DMS79 treated with DMSO at 0.1 percent for 48 hours (cell line): ENCODE measurements at regions not wholly inside any gene's neighbourhood (a gene's known extent, or its start where the extent isn't known, plus 50 kb on each side); places are given as distances from the start of the nearest gene placed in this dataset.
"Not testable (repeated sequence)": the region's sequence is repeated elsewhere in the genome, so short reads cannot be mapped to it uniquely, and the experiment has no call there.

Experiments
- DNase-seq: peaks from one replicate; lab custom pipeline; 2025; lab: John Stamatoyannopoulos, UW

DNA sequence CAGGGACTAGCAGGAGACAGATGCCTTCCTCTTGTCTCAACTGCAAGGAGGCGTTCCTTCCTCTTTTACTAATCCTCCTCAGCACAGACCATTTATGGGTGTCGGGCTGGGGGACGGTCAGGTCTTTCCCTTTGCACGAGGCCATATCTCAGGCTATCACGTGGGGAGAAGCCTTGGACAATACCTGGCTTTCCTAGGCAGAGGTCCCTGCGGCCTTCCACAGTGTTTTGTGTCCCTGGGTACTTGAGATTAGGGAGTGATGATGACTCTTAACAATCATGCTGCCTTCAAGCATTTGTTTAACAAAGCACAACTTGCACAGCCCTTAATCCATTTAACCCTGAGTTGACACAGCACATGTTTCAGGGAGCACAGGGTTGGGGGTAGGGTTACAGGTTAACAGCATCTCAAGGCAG, 1238.6 kb downstream of the OLFM4 start:
- not testable (repeated sequence) for DNase-seq

DNA sequence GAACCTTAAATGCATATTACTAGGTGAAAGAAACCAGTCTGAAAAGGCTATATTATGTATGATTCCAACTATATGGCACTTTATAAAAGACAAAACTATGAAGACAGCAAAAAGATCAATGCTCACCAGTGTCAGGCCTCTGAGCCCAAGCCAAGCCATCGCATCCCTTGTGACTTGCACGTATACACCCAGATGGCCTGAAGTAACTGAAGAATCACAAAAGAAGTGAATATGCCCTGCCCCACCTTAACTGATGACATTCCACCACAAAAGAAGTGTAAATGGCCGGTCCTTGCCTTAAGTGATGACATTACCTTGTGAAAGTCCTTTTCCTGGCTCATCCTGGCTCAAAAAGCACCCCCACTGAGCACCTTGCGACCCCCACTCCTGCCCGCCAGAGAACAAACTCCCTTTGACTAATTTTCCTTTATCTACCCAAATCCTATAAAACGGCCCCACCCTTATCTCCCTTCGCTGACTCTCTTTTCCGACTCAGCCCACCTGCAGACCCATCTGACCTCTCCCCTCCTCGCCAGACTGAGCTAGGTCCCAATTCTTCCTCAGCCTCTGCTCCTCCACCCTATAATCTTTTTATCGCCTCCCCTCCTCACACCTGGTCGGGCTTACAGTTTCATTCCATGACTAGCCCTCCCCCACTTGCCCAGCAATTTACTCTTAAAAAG, 1239.5 kb downstream of the OLFM4 start:
- not testable (repeated sequence) for DNase-seq

DNA sequence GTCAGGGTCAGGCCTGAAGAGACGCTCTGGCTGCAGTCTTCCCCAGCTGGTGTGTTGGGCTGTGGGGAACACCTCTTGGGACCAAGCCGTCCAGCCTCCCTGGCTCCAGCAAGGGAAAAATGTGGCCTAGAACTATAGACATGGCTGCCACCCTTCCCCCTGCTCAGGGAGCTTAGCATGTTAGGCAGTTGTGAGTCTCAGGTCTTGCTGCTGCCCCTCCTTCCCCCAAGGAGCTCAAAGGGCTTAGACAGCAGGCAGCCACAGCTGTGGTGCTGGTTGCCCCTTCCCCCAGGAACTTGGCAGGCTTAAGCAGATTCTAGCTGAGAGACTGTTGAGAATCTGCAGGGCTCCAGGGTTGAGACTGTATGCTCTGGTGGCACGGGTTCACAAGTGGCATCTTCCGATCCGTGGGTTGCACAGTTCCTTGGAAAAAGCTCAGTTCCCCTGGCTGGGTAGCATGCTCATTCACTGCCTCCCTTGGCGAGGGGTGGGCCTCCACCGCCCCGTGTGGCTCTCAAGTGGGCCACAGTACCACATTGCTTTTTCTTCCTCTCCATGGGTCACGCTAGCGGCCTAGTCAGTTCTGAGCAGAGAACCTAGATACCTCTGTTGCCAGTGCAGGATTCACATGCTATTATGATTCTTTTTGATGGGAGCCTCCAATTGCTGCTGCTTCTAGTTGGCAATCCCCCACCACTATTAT, 1258.6 kb downstream of the OLFM4 start:
- no peak for DNase-seq

DNA sequence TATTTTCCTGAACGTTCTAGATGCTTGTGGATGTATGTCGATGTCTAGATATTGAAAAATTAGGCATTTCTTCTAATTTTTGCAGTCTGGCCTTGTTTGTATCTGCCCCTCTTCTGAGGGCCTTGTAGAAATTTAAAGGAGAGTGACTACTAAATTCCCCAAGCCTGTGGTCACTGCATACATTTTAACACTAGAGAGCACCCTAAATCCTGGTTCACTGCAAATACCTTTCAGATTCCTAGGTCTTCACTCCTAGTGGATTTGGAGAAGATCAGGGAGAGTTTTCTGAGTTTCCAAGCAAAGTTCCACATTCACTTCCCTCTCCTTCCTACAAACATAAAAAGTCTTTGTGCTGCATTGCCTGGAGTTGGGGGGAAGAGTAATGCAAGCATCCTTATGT, 1272.5 kb downstream of the OLFM4 start:
- no peak for DNase-seq

DNA sequence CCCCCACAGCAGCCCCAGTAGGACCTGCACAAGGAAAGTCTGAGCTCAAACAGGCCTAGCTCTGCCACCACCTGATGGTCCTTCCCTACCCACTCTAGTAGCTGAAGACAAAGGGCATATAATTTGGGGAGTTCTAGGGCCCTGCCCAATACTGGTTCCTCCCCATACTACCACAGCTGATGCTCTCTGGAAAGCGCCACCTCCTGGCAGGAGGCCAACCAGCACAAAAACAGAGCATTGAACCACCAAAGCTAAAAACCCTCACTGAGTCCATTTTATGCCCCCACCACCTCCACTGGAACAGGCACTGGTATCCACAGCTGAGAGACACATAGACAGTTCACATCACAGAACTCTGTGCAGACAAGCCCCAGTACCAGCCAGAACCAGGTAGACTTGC, 1276.8 kb downstream of the OLFM4 start:
- no peak for DNase-seq

DNA sequence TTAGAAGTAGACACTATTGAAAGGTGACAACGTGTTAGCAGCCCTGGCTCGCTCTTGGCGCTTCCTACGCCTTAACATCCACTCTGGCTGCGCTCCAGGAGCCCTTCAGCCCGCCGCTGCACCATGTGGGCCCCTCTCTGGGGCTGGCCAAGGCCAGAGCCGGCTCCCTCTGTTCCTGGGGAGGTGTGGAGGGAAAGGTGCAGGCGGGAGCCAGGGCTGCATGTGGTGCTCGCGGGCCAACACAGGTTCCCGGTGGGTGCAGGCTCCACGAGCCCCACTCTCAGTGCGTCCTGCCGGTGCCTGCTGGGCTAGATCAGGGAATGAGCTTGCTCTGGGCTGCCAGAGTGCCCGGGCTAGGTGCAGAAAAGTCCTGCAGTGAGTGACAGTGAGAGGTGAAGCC, 1284.3 kb downstream of the OLFM4 start:
- DNase-seq = no peak

DNA sequence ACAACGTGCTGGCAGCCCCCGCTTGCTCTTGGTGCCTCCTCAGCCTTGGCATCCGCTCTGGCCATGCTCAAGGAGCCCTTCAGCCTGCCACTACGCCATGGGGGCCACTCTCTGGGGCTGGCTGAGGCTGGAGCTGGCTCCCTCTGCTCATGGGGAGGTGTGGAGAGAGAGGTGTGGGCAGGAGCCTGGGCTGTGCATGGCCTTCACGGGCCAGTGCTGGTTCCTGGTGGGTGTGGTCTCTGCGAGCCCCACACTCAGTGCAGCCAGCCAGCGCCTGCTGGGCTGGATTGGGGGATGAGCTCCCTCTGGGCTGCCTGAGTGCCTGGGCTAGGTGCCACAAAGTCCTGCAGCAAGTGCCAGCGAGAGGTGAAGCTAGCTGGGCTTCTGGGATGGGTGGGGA, 1289.1 kb downstream of the OLFM4 start:
- DNase-seq = no peak

DNA sequence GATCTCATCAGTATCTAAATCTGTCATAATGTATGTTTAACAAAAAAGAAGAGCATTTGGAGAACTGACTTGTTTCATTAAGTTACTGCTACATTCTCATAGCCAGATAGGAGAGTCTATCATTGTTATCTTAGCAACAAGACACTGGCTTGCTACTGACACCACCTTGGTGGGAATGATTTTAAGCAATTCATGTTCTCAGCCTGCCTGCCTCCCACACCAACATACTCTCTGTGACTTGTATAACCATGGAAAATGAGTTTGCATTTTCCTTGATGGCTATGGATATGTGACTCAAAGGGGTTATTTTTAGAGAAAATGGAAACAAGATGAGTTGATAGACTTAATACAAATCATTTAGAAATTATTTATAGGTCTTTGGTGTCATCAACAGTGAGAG, 1308.9 kb downstream of the OLFM4 start:
- no peak for DNase-seq

DNA sequence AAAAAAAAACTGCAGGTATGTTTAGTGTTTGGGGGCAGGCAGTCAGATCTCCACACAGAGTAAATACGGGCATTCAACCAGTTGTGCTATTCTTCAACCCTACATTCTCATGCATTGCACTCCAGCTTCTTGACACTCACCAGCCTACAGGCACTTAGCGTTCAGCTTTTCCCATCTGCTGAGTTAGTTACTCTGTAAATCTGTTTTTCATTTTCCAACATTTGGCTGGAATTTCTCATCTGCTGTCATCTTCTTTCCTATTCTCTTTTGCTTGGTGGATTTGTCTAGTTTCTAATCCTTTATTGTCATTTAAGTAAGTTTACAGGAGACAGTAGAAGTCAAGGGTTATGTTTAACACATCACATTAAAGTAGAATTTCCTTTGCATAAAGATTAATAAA, 1318.9 kb downstream of the OLFM4 start:
- no peak for DNase-seq

DNA sequence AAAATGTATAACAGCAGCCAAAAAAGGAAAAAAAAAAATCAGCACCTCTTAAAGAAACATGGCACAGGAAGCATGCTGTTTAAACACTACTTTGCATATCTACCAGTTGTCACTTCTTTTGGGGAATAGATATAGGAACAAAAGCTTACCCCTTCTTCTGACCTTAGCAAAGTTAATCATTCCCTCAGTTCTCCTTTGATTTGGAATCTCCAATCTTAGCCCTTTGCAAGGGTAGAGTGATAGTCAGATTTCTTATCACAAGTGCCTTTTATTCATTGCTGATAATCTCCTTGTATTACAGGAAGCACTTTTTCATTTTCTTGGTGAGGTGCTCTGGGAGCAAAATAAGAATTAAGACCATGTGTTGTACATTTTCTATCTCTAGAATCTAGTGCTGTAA, 1327.6 kb downstream of the OLFM4 start:
- DNase-seq = no peak

DNA sequence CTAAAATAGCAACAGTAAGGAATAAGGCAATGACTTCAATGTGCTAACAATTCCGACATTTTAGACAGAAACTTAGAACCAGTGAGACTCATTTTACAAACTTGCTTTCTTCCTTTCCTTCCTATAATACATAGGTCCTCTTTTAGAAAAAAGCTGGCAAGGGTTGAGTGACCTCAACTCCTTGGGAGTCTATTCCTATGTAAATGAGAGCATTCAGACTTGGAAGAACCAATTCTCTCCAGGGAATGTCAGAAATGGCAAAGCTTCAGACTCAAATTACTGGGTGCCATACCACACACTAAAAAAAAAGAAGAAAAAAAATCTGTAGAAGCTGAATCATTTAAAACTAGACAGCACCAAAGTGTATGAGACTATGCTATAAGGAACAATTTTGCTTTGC, 1328.2 kb downstream of the OLFM4 start:
- DNase-seq = no peak

DNA sequence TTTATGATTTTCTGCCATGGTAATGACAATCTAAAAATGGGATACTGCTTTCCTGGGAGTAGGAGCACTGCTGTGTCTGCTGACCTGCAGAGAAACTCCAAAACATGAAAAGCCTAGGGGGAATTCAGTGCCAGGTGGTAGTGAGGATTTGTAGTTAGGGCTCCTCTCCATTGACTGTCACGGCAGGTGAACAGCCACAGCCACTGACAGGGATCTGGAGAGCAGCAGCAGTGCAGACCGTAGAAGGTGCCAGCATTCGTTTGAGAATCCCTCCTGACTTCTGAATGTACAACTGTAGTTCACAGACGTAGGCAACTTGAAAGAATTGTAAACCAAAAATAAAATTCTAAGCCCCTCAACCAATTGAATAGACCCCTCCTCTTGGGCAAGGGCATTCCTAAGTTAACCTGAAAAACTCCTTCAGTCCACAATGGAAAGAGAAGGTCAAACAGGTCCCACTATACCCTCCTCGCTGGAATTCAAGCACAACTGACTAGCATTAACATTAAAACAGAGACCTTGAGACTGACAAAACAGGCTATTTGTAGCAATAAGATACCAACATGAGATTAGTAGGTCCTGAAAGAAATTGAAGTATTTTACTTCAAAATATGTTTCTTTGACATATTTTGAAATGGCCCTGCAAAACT, 1328.8 kb downstream of the OLFM4 start:
- no peak for DNase-seq

DNA sequence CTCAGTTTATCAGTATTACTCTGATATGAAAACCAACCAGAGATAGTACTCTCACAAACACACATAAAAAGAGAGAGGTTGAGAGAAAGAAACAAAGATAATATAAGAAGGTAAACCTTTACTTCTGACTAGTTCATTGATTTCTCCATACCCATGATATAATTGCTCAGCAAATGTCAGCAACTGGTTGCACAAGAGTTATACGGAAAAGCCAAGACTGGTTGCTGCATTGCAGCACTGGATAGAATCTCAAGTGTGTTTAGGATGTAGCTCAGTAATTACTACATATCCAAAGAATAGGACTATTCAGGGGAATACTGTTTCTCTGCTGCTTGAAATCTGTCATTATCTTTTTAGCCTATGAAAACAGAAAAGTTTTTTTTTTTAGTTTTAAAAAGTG, 1332.8 kb downstream of the OLFM4 start:
- no peak for DNase-seq

DNA sequence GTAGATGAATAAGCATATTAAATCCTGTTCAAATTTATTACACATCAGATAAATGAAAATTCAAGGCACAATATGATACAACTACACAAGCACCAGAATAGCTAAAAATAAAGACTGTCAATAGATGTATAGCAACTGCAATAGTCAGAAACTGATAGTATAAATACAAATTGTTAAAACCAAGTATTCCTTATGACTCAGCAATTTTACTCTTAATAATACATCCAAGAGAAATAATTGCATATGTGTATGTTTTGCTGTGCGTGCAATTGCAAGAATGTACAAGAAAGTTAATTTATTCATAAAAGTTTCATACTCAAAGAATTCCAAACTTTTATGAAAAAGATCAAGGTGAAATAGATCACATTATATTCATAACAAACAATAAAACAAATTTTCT, 1338.1 kb downstream of the OLFM4 start:
- DNase-seq = no peak

DNA sequence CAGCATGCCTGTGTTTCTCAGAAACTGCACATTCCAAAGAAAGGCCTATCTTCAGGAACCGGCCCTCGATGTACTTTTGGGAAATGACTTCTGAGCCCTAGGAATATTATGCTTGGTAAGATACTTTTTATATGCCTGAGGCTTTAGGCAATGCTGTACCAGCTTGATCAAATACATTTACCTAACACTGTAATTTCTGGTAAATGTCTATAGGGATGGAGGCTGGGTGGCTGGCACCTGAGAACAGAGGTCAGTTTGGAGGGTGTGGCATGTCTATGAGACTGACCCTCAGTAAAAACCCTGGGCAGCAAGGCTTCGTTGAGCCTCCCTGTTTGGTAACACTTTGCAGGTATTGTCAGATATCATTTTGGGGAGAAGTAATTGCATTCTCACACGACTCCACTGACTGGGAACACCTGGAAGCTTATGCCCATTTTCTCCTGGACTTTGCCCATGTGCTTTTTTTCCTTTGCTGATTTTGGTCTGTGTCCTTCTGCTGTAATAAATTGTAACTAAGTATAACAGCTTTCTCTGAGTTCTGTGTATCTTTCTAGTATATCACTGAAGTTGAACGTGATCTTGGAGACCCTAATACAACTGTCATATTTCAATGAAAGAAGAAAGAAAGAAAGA, 1339.1 kb downstream of the OLFM4 start:
- no peak for DNase-seq

DNA sequence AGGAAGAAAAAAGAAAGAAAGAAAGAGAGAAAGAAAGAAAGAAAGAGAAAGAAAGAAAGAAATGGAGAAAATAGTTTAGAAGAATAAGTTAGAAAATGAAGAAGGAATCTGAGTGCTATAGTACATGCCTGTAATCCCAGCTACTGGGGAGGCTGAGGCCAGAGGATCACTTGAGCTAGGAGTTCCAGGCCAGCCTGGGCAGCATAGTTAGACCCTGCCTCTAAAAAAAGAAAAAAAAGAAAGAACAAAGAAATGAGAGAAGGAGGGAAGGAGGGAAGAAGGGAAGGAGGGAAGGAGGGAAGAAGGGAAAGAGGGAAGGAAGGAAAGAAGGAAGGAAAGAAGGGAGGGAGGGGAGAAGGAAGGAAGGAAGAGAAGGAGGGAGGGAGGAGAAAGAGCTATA, 1339.8 kb downstream of the OLFM4 start:
- DNase-seq = no peak

DNA sequence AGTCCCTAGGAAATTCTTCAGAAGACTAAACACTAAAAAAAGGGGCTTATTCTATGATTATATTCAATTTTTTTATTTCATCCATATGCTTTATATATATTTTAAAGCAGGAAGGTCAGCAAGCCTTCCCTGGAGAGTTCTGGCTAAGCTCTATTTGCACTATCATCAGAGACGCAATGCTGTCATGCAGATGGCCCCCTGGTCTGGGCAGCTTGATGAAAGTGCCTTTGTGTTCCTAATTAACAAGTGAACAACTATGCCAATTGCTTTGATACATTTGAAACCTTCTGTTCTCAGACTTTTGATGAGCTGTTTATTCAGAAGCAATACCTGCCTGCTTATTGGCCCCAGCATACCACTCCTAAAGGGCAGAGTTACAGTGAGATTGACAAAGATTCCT, 1344.6 kb downstream of the OLFM4 start:
- no peak for DNase-seq

DNA sequence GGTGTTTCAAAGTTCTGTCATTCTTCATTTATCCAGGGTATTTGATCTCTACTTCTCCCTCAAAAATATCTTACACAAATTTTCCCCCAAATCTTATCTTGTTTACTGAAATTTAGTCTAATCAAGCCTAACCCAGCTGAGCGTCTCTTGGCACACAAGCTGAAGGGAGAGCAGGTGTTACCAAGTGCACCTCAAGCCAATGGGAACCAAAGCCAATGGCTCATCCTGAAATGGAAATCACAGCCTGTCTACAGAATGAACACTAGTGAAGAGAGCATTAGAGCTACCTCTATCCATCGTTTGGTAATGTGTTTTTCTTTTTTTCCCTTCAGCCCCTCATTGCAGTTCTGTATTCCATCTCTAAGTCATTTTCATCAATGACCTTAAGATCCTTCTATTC, 1350.8 kb downstream of the OLFM4 start:
- no peak for DNase-seq

DNA sequence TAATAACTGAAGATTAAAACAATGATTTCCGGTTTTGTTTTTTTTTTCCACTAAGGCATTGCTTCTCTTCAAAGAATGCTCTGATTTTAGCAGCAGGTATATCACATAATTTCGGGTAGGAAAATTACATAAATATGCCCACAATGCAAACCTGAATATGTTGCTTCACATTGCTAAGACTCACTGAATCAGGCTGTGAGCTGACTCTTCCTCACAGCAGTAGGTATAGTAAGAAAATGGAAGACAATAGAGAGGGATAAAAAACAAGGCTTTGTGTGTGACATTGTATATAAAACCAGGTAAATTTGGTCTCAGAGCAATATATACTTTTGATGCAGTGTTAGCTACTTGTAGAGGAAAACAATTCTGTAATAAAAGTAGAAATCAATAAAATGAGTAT, 1355.0 kb downstream of the OLFM4 start:
- no peak for DNase-seq

DNA sequence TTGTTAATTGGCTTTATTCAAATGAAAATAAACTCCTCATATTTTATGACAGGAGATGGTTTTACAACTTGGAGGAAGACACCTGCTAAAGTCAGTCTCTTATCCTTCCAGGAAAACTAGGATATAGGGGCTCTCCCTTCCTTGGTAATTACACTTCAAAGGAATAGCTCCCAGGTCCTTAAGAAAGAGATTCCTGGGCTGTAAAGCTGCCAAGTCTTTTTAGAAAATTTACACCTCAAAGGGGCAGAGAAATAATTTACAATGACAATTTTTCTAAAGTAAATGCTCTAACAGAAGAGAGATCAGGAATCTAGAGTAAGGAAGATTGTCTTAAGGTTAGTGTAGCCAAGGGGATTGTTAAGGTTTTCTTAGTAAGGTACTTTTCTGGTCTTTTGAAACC, 1359.0 kb downstream of the OLFM4 start:
- DNase-seq = no peak

DNA sequence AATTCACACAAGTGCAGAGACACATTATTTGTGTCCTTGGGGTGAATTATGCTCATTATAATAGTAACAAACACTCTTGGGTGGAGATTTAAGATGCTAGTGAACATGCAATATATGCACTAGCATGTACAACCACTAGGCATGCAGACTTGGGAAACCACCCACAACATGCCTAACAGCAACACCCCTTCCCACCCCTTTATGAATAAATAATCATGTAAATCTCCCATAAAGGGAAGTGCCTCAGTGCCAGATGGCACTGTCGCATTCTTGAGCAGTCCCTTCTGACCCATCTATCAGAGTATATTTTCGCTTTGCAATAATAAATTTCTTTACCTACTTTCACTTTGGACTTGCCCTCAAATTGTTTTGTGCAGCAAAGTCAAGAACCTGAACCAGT, 1362.2 kb downstream of the OLFM4 start:
- DNase-seq = no peak

DNA sequence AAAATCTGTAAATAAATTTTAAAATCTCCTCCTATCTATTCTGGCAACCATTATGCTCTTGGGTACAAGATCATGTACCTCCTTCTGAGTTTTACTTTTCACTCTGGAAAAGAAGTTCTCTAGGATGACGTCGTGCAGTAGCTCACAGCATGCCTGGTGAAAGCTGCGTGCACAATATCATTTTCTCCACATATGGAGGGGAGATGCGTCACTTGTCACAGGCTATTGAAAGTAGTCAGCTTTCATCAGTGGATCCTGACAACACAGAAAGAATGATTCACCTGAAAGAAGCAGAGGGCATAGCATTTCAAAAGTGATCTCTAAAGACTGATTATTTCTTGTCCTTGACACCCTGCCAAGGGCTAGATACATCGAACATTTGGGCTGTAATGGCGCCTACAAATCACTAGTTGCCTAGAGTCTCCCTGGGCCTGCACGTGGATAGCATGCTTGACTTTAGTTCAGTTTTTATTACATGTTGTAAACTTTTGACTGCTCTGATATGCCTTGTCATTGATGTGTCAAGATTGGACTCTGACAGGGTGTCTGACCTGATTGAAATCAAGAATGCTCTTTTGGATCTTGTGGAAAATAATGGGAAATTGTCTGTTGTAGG, 1365.6 kb downstream of the OLFM4 start:
- DNase-seq = no peak

DNA sequence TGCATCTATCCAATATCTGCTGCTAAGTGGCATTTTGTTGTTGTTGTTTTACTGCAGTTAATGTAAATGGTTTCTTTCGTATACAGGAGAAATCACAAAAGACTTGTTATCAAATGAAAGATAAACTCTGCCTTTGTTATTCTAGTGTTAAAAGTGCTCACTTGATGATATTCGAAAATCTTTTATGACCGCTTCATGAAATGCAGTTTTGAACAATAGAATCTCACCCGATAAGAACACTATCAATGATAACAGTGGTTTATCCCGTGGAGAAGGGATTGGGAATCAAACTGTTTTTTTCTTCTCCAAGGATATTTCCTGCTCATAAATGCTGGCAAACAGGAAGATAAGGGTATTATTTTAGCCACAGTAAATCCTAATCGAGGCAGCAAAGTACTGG, 1366.3 kb downstream of the OLFM4 start:
- no peak for DNase-seq
